ENCODE measurements at regions not wholly inside any gene's neighbourhood (a gene's known extent, or its start where the extent isn't known, plus 50 kb on each side); places are given as distances from the start of the nearest gene placed in this dataset.

DNA sequence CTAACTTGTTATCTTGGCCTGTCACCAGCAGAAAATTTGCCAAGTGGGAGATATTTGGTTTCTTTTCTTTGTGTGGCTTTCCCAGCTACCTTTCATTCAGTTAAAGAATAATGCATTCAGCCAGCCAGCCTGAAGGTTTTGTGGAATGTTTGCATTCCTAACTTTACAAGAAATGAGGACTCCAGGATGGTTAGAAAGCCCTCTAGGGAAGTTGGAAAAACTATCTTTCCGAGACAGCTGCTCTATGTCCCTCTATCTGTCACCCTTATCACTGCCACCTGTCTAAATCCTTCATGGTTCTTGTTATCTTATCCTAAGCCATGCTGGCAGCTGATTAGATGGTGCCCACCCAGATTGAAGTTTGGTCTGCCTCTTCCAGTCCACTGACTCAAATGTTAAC is 384.2 kb downstream of the SH3BGRL start:
- TF ChIP-seq CTCF (conservative IDR thresholded peaks at IDR 0.05) (no peak), ZFX (IDR thresholded peaks at IDR 0.05) (no peak)
- H3K27ac ChIP-seq: no peak overlapping the region

DNA sequence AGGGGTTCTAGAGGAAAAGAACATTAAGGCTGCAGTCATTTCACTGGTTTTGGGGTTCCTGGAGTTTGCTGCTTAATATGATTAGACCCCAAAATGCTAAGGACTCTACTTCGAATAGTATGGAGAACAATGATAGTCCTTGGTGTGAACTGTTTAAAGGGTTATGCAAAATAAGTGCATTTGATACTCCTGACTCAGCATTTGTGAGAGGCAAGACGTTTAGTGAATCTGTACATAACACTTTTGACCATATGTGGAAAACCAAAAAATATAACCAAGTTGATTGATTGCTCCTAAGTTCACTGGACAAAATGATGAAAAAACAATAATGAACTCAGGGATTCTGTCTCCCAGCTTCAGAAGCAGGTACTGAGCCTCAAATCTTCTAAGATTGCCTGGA is 414.1 kb downstream of the SH3BGRL start:
- TF ChIP-seq CTCF (conservative IDR thresholded peaks at IDR 0.05): no peak
- TF ChIP-seq ZFX (IDR thresholded peaks at IDR 0.05): no peak
- H3K27ac ChIP-seq: no peak overlapping the region

DNA sequence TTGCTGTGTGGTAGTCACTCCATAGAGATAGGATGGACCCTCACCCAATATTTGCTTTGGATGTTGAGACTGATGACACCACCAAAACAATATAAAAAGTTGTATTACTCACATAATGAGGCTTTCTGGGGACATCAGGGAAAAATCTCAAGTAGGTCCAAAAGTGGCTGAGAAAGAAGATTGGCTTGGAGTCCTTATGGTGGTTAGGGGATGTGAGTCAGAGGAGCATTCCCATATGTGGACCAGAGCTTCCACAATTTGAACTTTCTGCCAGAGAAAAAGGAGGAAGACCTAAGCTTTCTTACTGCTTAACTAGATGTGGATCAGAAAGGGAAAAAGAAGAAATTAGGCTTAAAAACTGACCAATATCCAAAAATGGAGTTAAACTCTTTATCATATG is 460.5 kb downstream of the SH3BGRL start:
- no peak for TF ChIP-seq ZFX (IDR thresholded peaks at IDR 0.05)
- no peak overlapping the region for H3K27ac ChIP-seq

- no peak overlapping the region for H3K27ac ChIP-seq
- TF ChIP-seq CTCF (conservative IDR thresholded peaks at IDR 0.05) (no peak), ZFX (IDR thresholded peaks at IDR 0.05) (no peak)
These were observed 506.6 kb downstream of the SH3BGRL start for GRCh38 chrX:81708487-81708886.

DNA sequence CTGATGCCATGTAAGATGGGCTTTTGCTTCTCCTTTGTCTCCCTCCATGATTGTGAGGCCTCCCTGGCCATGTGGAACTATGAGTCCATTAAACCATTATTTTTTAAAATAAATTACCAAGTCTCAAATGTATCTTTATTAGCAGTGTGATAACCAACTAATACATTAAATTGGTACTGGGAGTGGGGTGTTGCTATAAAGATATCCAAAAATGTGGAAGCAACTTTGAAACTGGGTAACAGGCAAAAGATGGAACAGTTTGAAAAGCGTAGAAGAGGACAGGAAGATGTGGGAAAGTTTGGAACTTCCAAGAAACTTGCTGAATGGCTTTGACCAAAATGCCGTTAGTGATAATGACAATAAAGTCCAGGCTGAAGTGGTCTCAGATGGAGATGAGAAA is 526.7 kb downstream of the SH3BGRL start:
- TF ChIP-seq ZFX (IDR thresholded peaks at IDR 0.05): no peak
- TF ChIP-seq CTCF (conservative IDR thresholded peaks at IDR 0.05): no peak
- no peak overlapping the region for H3K27ac ChIP-seq

GRCh38 chrX:81729269-81729777 is 527.4 kb downstream of the SH3BGRL start:
- TF ChIP-seq CTCF (conservative IDR thresholded peaks at IDR 0.05) (no peak), ZFX (IDR thresholded peaks at IDR 0.05) (no peak)

DNA sequence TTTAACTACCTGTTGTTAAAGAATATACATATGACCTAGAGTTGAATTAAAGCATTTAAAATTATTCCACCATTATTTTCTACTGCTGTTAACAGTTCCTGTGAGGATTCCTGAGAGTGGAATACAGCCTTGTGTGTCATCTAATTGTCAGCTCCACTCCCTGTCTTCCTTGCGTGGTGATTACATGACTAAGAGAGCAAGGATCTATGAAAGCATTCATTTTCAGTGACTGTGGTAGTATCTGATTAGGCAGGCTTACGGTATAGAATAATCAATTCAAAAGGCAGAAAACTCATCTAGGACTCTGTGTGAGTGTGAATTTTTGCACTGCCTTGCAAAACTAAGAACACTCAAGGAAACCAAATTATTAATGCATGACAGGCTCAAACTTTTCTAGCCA is 577.8 kb downstream of the SH3BGRL start:
- no peak for TF ChIP-seq ZFX (IDR thresholded peaks at IDR 0.05)
- no peak for TF ChIP-seq CTCF (conservative IDR thresholded peaks at IDR 0.05)
- no peak overlapping the region for H3K27ac ChIP-seq

More at GRCh38 chrX:81729269-81729777, 527.4 kb downstream of the SH3BGRL start:
- no peak overlapping the region for H3K27ac ChIP-seq

- H3K27ac ChIP-seq: no peak overlapping the region
- TF ChIP-seq CTCF (conservative IDR thresholded peaks at IDR 0.05): no peak
- TF ChIP-seq ZFX (IDR thresholded peaks at IDR 0.05): no peak
These were observed 589.2 kb downstream of the SH3BGRL start for GRCh38 chrX:81791086-81791485.
